Neural cell (in vitro differentiated cells): ENCODE measurements at regions not wholly inside any gene's neighbourhood (a gene's known extent, or its start where the extent isn't known, plus 50 kb on each side); places are given as distances from the start of the nearest gene placed in this dataset.

Experiments
- H2AFZ ChIP-seq: fragments of 200-600, 300-800 bp; sonication (generic), shearing (Covaris generic); 2 replicates; pipeline ENCODE4 v1.6.0; 2014; ENCODE audit warnings: low read depth, mild to moderate bottlenecking, antibody characterized with exemption, low read length, moderate library complexity
- H3F3A ChIP-seq: fragments of 200-600 bp; shearing (Covaris generic); 2 replicates; pipeline ENCODE4 v1.6.1; 2016; ENCODE audit warnings: mild to moderate bottlenecking, moderate library complexity, mixed read lengths, antibody characterized with exemption, low read length; ENCODE audit not compliant: insufficient read depth, poor library complexity, severe bottlenecking
- H3K27ac ChIP-seq: fragments of 200-600, 300-800 bp; sonication (generic), shearing (Covaris generic); 2 replicates; pipeline ENCODE4 v1.5.1; 2014; ENCODE audit warnings: mild to moderate bottlenecking, low read length, moderate library complexity
- H3K27me3 ChIP-seq: fragments of 300-800, 200-600 bp; sonication (generic), shearing (Covaris generic); 2 replicates; pipeline ENCODE4 v1.6.0; 2014; ENCODE audit warnings: mild to moderate bottlenecking, low read depth, low read length, moderate library complexity; ENCODE audit not compliant: insufficient read depth
- H3K36me3 ChIP-seq: fragments of 300-800, 200-600 bp; sonication (generic), shearing (Covaris generic); 2 replicates; pipeline ENCODE4 v1.5.1; 2014; ENCODE audit warnings: mild to moderate bottlenecking, antibody characterized with exemption, low read length, moderate library complexity; ENCODE audit not compliant: insufficient read depth
- H3K4me2 ChIP-seq: fragments of 300-800, 200-600 bp; sonication (generic), shearing (Covaris generic); 2 replicates; pipeline ENCODE4 v1.6.0; 2014; ENCODE audit warnings: mild to moderate bottlenecking, low read length
- H3K4me3 ChIP-seq: fragments of 300-800, 200-600 bp; sonication (generic), shearing (Covaris generic); 2 replicates; pipeline ENCODE4 v1.5.1; 2014; ENCODE audit warnings: mild to moderate bottlenecking, low read length, moderate library complexity
- H3K79me2 ChIP-seq: fragments of 200-600 bp; shearing (Covaris generic); replicated peaks from 2 replicates; pipeline ENCODE4 v1.6.0; 2014; ENCODE audit warnings: mild to moderate bottlenecking, low read length, moderate library complexity; ENCODE audit not compliant: insufficient read depth
- H3K9ac ChIP-seq: fragments of 300-800, 200-600 bp; sonication (generic), shearing (Covaris generic); 2 replicates; pipeline ENCODE4 v1.6.1; 2016; ENCODE audit warnings: mild to moderate bottlenecking, low read length, mixed read lengths
- H3K9me2 ChIP-seq: fragments of 200-600 bp; shearing (Covaris generic); 2 replicates; pipeline ENCODE4 v1.6.1; 2016; ENCODE audit warnings: mild to moderate bottlenecking, low read length, mixed read lengths; ENCODE audit not compliant: insufficient read depth
- H3K9me3 ChIP-seq: fragments of 200-600, 300-800 bp; sonication (generic), shearing (Covaris generic); 2 replicates; pipeline ENCODE4 v1.6.1; 2016; ENCODE audit warnings: mild to moderate bottlenecking, mixed run types, low read length, moderate library complexity, mixed read lengths
- H4K20me1 ChIP-seq: fragments of 200-600 bp; shearing (Covaris generic); 2 replicates; pipeline ENCODE4 v1.6.1; 2016; ENCODE audit warnings: mild to moderate bottlenecking, mixed run types; ENCODE audit not compliant: insufficient read depth
- EP300 ChIP-seq: fragments of 450-650 bp; conservative IDR thresholded peaks from 2 replicates; pipeline ENCODE4 v1.6.1; 2014; ENCODE audit warnings: antibody characterized with exemption, mild to moderate bottlenecking, moderate library complexity; ENCODE audit not compliant: poor library complexity, severe bottlenecking
- EZH2 ChIP-seq: fragments of 200-600, 300-800 bp; shearing (Covaris generic), sonication (generic); IDR thresholded peaks from 2 replicates; pipeline ENCODE4 v1.6.1; 2014; ENCODE audit warnings: antibody characterized with exemption, low read length, borderline replicate concordance, mild to moderate bottlenecking; ENCODE audit not compliant: insufficient read depth, poor library complexity, severe bottlenecking
- MXI1 ChIP-seq: fragments of 450-650 bp; conservative IDR thresholded peaks from 2 replicates; pipeline ENCODE4 v1.6.1; 2014; ENCODE audit warnings: antibody characterized with exemption, mild to moderate bottlenecking; ENCODE audit not compliant: poor library complexity, severe bottlenecking
- POLR2AphosphoS5 ChIP-seq: IDR thresholded peaks from 2 replicates; pipeline ENCODE4 v1.6.1; 2012
- RAD21 ChIP-seq: fragments of 450-650 bp; conservative IDR thresholded peaks from 2 replicates; pipeline ENCODE4 v1.6.1; 2014; ENCODE audit warnings: antibody characterized with exemption, mild to moderate bottlenecking, moderate library complexity
- SMC3 ChIP-seq: fragments of 450-650 bp; conservative IDR thresholded peaks from 2 replicates; pipeline ENCODE4 v1.6.1; 2014; ENCODE audit warnings: antibody characterized with exemption, mild to moderate bottlenecking, moderate library complexity; ENCODE audit not compliant: poor library complexity
- TAF1 ChIP-seq: IDR thresholded peaks from 2 replicates; pipeline ENCODE4 v1.6.1; 2012; ENCODE audit warnings: low read depth
- TF ChIP-seq, protein P1 (sequence below): fragments of 450-650 bp; IDR thresholded peaks from 2 replicates; pipeline ENCODE4 v1.5.1; 2014; ENCODE audit warnings: antibody characterized with exemption, mild to moderate bottlenecking, moderate library complexity; ENCODE audit not compliant: poor library complexity, severe bottlenecking
- TF ChIP-seq, protein P2 (sequence below): IDR thresholded peaks from 2 replicates; pipeline ENCODE4 v1.6.1; 2012; ENCODE audit warnings: borderline replicate concordance

DNA sequence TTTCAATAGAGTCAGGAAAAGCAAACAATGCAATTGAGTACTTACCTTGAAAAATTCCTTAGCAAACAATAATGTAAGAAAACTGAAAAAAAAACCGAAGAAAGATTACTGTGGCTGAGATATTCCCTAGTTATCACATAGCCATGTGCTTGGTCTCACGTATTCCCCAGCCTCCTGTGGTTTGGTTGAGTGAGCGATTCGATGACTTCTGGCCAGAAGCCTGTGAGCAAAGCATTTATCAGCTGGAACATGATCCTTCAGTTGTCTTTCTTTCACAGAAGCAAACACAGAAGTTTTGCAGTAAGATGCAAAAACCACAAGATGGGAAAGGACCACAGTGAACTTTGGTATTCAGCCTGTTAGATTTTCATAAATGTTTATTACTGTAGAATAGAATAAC, 1754.3 kb upstream of the AGA start:
- H3K9ac ChIP-seq: no peak overlapping the region
- no peaks in the 10 kb centered on the region for H3F3A ChIP-seq
- TF ChIP-seq POLR2AphosphoS5 (no peak), SMC3 (no peak), MXI1 (no peak), TAF1 (no peak), EP300 (no peak), EZH2 (no peak), RAD21 (no peak)
- TF ChIP-seq, protein P1, sequence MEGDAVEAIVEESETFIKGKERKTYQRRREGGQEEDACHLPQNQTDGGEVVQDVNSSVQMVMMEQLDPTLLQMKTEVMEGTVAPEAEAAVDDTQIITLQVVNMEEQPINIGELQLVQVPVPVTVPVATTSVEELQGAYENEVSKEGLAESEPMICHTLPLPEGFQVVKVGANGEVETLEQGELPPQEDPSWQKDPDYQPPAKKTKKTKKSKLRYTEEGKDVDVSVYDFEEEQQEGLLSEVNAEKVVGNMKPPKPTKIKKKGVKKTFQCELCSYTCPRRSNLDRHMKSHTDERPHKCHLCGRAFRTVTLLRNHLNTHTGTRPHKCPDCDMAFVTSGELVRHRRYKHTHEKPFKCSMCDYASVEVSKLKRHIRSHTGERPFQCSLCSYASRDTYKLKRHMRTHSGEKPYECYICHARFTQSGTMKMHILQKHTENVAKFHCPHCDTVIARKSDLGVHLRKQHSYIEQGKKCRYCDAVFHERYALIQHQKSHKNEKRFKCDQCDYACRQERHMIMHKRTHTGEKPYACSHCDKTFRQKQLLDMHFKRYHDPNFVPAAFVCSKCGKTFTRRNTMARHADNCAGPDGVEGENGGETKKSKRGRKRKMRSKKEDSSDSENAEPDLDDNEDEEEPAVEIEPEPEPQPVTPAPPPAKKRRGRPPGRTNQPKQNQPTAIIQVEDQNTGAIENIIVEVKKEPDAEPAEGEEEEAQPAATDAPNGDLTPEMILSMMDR: no peak
- TF ChIP-seq, protein P2, sequence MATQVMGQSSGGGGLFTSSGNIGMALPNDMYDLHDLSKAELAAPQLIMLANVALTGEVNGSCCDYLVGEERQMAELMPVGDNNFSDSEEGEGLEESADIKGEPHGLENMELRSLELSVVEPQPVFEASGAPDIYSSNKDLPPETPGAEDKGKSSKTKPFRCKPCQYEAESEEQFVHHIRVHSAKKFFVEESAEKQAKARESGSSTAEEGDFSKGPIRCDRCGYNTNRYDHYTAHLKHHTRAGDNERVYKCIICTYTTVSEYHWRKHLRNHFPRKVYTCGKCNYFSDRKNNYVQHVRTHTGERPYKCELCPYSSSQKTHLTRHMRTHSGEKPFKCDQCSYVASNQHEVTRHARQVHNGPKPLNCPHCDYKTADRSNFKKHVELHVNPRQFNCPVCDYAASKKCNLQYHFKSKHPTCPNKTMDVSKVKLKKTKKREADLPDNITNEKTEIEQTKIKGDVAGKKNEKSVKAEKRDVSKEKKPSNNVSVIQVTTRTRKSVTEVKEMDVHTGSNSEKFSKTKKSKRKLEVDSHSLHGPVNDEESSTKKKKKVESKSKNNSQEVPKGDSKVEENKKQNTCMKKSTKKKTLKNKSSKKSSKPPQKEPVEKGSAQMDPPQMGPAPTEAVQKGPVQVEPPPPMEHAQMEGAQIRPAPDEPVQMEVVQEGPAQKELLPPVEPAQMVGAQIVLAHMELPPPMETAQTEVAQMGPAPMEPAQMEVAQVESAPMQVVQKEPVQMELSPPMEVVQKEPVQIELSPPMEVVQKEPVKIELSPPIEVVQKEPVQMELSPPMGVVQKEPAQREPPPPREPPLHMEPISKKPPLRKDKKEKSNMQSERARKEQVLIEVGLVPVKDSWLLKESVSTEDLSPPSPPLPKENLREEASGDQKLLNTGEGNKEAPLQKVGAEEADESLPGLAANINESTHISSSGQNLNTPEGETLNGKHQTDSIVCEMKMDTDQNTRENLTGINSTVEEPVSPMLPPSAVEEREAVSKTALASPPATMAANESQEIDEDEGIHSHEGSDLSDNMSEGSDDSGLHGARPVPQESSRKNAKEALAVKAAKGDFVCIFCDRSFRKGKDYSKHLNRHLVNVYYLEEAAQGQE: no peak
- H3K27me3 ChIP-seq: no peaks in the 10 kb centered on the region
- H3K36me3 ChIP-seq: no peaks in the 10 kb centered on the region
- H3K27ac ChIP-seq: no peak overlapping the region
- no peaks in the 10 kb centered on the region for H3K9me2 ChIP-seq
- H3K79me2 ChIP-seq: no peaks in the 10 kb centered on the region
- H4K20me1 ChIP-seq: no peaks in the 10 kb centered on the region
- H3K9me3 ChIP-seq: no peaks in the 10 kb centered on the region
- H2AFZ ChIP-seq: no peak overlapping the region
- no peak overlapping the region for H3K4me3 ChIP-seq
- H3K4me2 ChIP-seq: no peak overlapping the region

- Histone ChIP-seq H3K9me3 (no peaks in the 10 kb centered on the region), H3K27me3 (no peaks in the 10 kb centered on the region), H2AFZ (no peak overlapping the region), H3K27ac (no peak overlapping the region), H3K4me3 (no peak overlapping the region), H4K20me1 (no peaks in the 10 kb centered on the region), H3K4me2 (no peak overlapping the region), H3K79me2 (no peaks in the 10 kb centered on the region), H3K36me3 (no peaks in the 10 kb centered on the region), H3K9me2 (no peaks in the 10 kb centered on the region), H3F3A (no peaks in the 10 kb centered on the region), H3K9ac (no peak overlapping the region)
- TF ChIP-seq EZH2: no peak
- TF ChIP-seq MXI1: no peak
- TF ChIP-seq TAF1: no peak
- TF ChIP-seq, protein P1: no peak
- TF ChIP-seq RAD21: no peak
- no peak for TF ChIP-seq SMC3
- TF ChIP-seq EP300: no peak
- TF ChIP-seq POLR2AphosphoS5: no peak
- TF ChIP-seq, protein P2: no peak
Measured at GRCh38 chr4:179200681-179201080, 1758.4 kb upstream of the AGA start.
